IMR-90 (cell line): ENCODE measurements at regions not wholly inside any gene's neighbourhood (a gene's known extent, or its start where the extent isn't known, plus 50 kb on each side); places are given as distances from the start of the nearest gene placed in this dataset.

Experiments used
- ATAC-seq: fragments of 200-7000 bp; cut with Tn5 transposase; 2 replicates; pipeline ENCODE4 v1.9.1; 2020; ENCODE audit warnings: low read depth, mild to moderate bottlenecking, moderate library complexity
- BruUV-seq: library from RNA; stranded (reverse); fragments of 400-500 nt; replicated peaks from 2 replicates; lab custom pipeline; 2021; lab: Mats Ljungman, UMichigan
- CTCF ChIA-PET: fragments of 300-600 bp; formaldehyde crosslinking; extraction: SDS; loops from one replicate; lab custom pipeline; 2021; ENCODE audit warnings: antibody characterized with exemption; lab: Yijun Ruan, JAX
- POLR2A ChIA-PET: fragments of 300-600 bp; sonication (Branson Sonifier 250); formaldehyde crosslinking; loops from one replicate; lab custom pipeline; 2022; ENCODE audit warnings: antibody characterized with exemption; ENCODE audit not compliant: unreplicated experiment; lab: Charles Lee
- DNase-seq: peaks from one replicate; pipeline ENCODE4 v3.0.0; 2013
- H2AFZ ChIP-seq: replicated peaks from 2 replicates; pipeline ENCODE3; 2013; ENCODE audit warnings: low read length, mild to moderate bottlenecking; ENCODE audit not compliant: poor library complexity
- H2AK5ac ChIP-seq: 2 replicates; pipeline ENCODE4 v1.6.1; 2013; ENCODE audit warnings: low read depth, low read length, inconsistent platforms
- H2AK9ac ChIP-seq: replicated peaks from 2 replicates; pipeline ENCODE3; 2013; ENCODE audit warnings: mild to moderate bottlenecking, low read depth, low read length, moderate library complexity; ENCODE audit not compliant: poor library complexity
- H2BK120ac ChIP-seq: 2 replicates; pipeline ENCODE4 v1.6.1; 2013; ENCODE audit warnings: low read depth, low read length, inconsistent platforms
- H2BK15ac ChIP-seq: 3 replicates; pipeline ENCODE4 v1.6.1; 2013; ENCODE audit warnings: low read depth, low read length, inconsistent platforms
- H2BK20ac ChIP-seq: 2 replicates; pipeline ENCODE4 v1.6.1; 2013; ENCODE audit warnings: low read depth, mild to moderate bottlenecking, inconsistent platforms, low read length, moderate library complexity
- H2BK5ac ChIP-seq: 2 replicates; pipeline ENCODE4 v1.6.1; 2013; ENCODE audit warnings: mild to moderate bottlenecking, low read depth, low read length, inconsistent platforms; ENCODE audit not compliant: poor library complexity, severe bottlenecking
- H3K14ac ChIP-seq: replicated peaks from 2 replicates; pipeline ENCODE4 v1.6.1; 2013; ENCODE audit warnings: low read depth, low read length, inconsistent platforms
- H3K18ac ChIP-seq: 2 replicates; pipeline ENCODE4 v1.6.1; 2013; ENCODE audit warnings: low read depth, low read length, control low read depth
- H3K23ac ChIP-seq: 2 replicates; pipeline ENCODE4 v1.6.1; 2013; ENCODE audit warnings: low read depth, low read length, inconsistent platforms
- H3K27ac ChIP-seq: 2 replicates; pipeline ENCODE4 v1.5.1; 2013; ENCODE audit warnings: mild to moderate bottlenecking, control low read depth, low read length; ENCODE audit not compliant: insufficient read depth
- H3K27me3 ChIP-seq: 2 replicates; pipeline ENCODE4 v1.6.1; 2013; ENCODE audit warnings: low read length; ENCODE audit not compliant: control insufficient read depth, insufficient read depth
- H3K36me3 ChIP-seq: 2 replicates; pipeline ENCODE4 v1.6.1; 2013; ENCODE audit warnings: low read length, mixed read lengths; ENCODE audit not compliant: control insufficient read depth, insufficient read depth
- H3K4ac ChIP-seq: 2 replicates; pipeline ENCODE4 v1.6.1; 2013; ENCODE audit warnings: low read depth, low read length, inconsistent platforms
- H3K4me1 ChIP-seq: 2 replicates; pipeline ENCODE4 v1.6.1; 2013; ENCODE audit warnings: low read length, mixed read lengths; ENCODE audit not compliant: control insufficient read depth, insufficient read depth
- H3K4me2 ChIP-seq: 2 replicates; pipeline ENCODE4 v1.6.1; 2013; ENCODE audit warnings: low read depth, mild to moderate bottlenecking, control low read depth, low read length, moderate library complexity
- H3K4me3 ChIP-seq: 2 replicates; pipeline ENCODE4 v1.5.1; 2013; ENCODE audit warnings: low read depth, mild to moderate bottlenecking, control low read depth, low read length, moderate library complexity; ENCODE audit not compliant: insufficient read depth
- H3K56ac ChIP-seq: 2 replicates; pipeline ENCODE4 v1.6.1; 2013; ENCODE audit warnings: low read length, inconsistent platforms; ENCODE audit not compliant: insufficient read depth; ENCODE audit errors: extremely low read depth
- H3K79me1 ChIP-seq, 2 experiments: 2 replicates each; pipeline ENCODE4 v1.6.1; 2013; ENCODE audit warnings: low read length in 2 of 2, inconsistent platforms in 1 of 2, low read depth in 1 of 2
- H3K9ac ChIP-seq: 2 replicates; pipeline ENCODE4 v1.6.1; 2013; ENCODE audit warnings: low read depth, low read length, control low read depth
- H3K9me1 ChIP-seq: 2 replicates; pipeline ENCODE4 v1.6.1; 2013; ENCODE audit warnings: low read length, inconsistent platforms; ENCODE audit not compliant: insufficient read depth
- H3K9me3 ChIP-seq: 2 replicates; pipeline ENCODE4 v1.6.1; 2013; ENCODE audit warnings: low read length; ENCODE audit not compliant: control insufficient read depth, insufficient read depth
- H4K20me1 ChIP-seq: 2 replicates; pipeline ENCODE4 v1.6.1; 2013; ENCODE audit warnings: low read length, inconsistent platforms; ENCODE audit not compliant: insufficient read depth
- H4K5ac ChIP-seq: 2 replicates; pipeline ENCODE4 v1.6.1; 2013; ENCODE audit warnings: mild to moderate bottlenecking, low read depth, low read length, control low read depth
- H4K8ac ChIP-seq, 2 experiments: 2 replicates each; pipeline ENCODE4 v1.6.1; 2013; ENCODE audit warnings: low read depth in 2 of 2, low read length in 2 of 2, control low read depth in 1 of 2, inconsistent platforms in 1 of 2
- H4K91ac ChIP-seq: 2 replicates; pipeline ENCODE4 v1.6.1; 2013; ENCODE audit warnings: low read depth, low read length, inconsistent platforms; ENCODE audit not compliant: insufficient read depth
- BHLHE40 ChIP-seq: fragments of 150-350 bp; IDR thresholded peaks from 2 replicates; pipeline ENCODE4 v1.6.1; 2016; ENCODE audit warnings: mild to moderate bottlenecking, low read depth, low read length
- CEBPB ChIP-seq: IDR thresholded peaks from 2 replicates; pipeline ENCODE4 v1.6.1; 2012; ENCODE audit warnings: low read depth, low read length, improper control_type of control experiment
- CHD1 ChIP-seq: IDR thresholded peaks from 2 replicates; pipeline ENCODE4 v1.6.1; 2012; ENCODE audit warnings: low read depth, low read length, improper control_type of control experiment
- FOS ChIP-seq: fragments of 150-350 bp; IDR thresholded peaks from 2 replicates; pipeline ENCODE4 v1.6.1; 2016; ENCODE audit warnings: low read depth, low read length
- MAFK ChIP-seq: IDR thresholded peaks from 2 replicates; pipeline ENCODE4 v1.6.1; 2012; ENCODE audit warnings: low read depth, low read length, improper control_type of control experiment
- MAZ ChIP-seq: IDR thresholded peaks from 2 replicates; pipeline ENCODE4 v1.6.1; 2012; ENCODE audit warnings: low read depth, mild to moderate bottlenecking, low read length, improper control_type of control experiment, moderate library complexity, borderline replicate concordance
- MXI1 ChIP-seq: IDR thresholded peaks from 2 replicates; pipeline ENCODE4 v1.6.1; 2012; ENCODE audit warnings: low read depth, mild to moderate bottlenecking, low read length, moderate library complexity, borderline replicate concordance
- NFE2L2 ChIP-seq: fragments of 150-350 bp; IDR thresholded peaks from 2 replicates; pipeline ENCODE4 v1.6.1; 2016; ENCODE audit warnings: low read depth, mild to moderate bottlenecking, low read length
- POLR2A ChIP-seq: IDR thresholded peaks from 2 replicates; pipeline ENCODE4 v1.6.1; 2012; ENCODE audit warnings: mild to moderate bottlenecking, low read depth, low read length
- RAD21 ChIP-seq: IDR thresholded peaks from 2 replicates; pipeline ENCODE4 v1.6.1; 2012; ENCODE audit warnings: low read length, improper control_type of control experiment
- RCOR1 ChIP-seq: IDR thresholded peaks from 2 replicates; pipeline ENCODE4 v1.6.1; 2012; ENCODE audit warnings: mild to moderate bottlenecking, low read length, improper control_type of control experiment; ENCODE audit not compliant: insufficient replicate concordance
- RFX5 ChIP-seq: IDR thresholded peaks from 2 replicates; pipeline ENCODE4 v1.8.0; 2012; ENCODE audit warnings: low read depth, mild to moderate bottlenecking, low read length, moderate library complexity
- SMC3 ChIP-seq: fragments of 150-350 bp; IDR thresholded peaks from 2 replicates; pipeline ENCODE4 v1.6.1; 2016; ENCODE audit warnings: low read depth, mild to moderate bottlenecking, antibody characterized with exemption, low read length, moderate library complexity
- WGBS, 2 experiments: methylation state at CpG; one replicate each; pipeline versions ENCODE4 v1.1.5 to v1.1.7; 2013; ENCODE audit warnings: missing lambda C conversion rate in 2 of 2; ENCODE audit not compliant: insufficient read length in 1 of 2; ENCODE audit errors: extremely low coverage in 2 of 2; 5-methylcytosine and 5-hydroxymethylcytosine counted together
- dilution Hi-C: fragments of 300-500 bp; cut with HindIII; formaldehyde crosslinking; loops from one replicate; pipeline ENCODE4 v1.14.3; 2018; ENCODE audit warnings: low sequenced_read_pairs; ENCODE audit not compliant: unreplicated experiment
- in situ Hi-C: fragments of 300-500 bp; cut with MboI; formaldehyde crosslinking; loops from 3 replicates; pipeline ENCODE4 v1.14.3; 2019; ENCODE audit warnings: low sequenced_read_pairs, inconsistent platforms, mixed read lengths
- intact Hi-C: fragments of 100-400 bp; cut with micrococcal nuclease; formaldehyde crosslinking; loops from 2 replicates; pipeline ENCODE4 v1.10.0; 2022
- TF ChIP-seq, protein P1 (sequence below): fragments of 150-350 bp; IDR thresholded peaks from 2 replicates; pipeline ENCODE4 v1.6.1; 2016; ENCODE audit warnings: low read depth, mild to moderate bottlenecking, low read length, moderate library complexity, borderline replicate concordance
- TF ChIP-seq, protein P2 (sequence below): conservative IDR thresholded peaks from 2 replicates; pipeline ENCODE4 v1.5.1; 2012; ENCODE audit warnings: mild to moderate bottlenecking, low read depth, low read length, improper control_type of control experiment

DNA sequence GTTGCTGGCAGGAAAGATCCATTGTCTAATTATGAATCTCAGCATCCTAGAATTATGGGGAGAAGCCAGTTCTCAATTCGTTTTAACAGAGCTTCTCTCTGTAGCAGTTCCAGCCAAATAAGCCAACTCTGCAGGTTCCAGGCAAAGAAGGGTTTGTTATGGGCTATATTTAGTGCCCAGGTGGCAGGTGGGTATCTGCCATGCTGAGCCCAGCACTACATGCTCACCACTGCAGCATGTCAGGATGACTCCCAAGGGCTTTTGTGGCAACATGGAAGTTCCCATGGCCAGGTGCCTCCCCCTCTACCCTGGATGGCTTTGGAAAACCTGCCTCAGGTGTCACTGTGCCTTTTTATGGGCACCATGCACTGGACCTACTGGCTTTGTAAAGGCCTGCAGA is 74.5 kb upstream of the KCNK12 start:
- no TSS peak for BruUV-seq
- ChIA-PET POLR2A (no interaction called here), CTCF (no interaction called here)
- Histone ChIP-seq H2AK9ac (no peak overlapping the region), H2BK5ac (no peak overlapping the region), H2BK15ac (no peak overlapping the region), H2BK20ac (no peak overlapping the region), H4K91ac (no peak overlapping the region), H3K18ac (no peak overlapping the region), H3K4me2 (no peak overlapping the region), H3K36me3 (no peaks in the 10 kb centered on the region), H3K4me3 (no peak overlapping the region), H3K23ac (no peak overlapping the region), H2AK5ac (no peak overlapping the region), H3K14ac (no peak overlapping the region), H3K27ac (no peak overlapping the region), H3K9ac (no peak overlapping the region), H4K5ac (no peak overlapping the region), H3K9me1 (no peaks in the 10 kb centered on the region), H3K9me3 (no peaks in the 10 kb centered on the region; the same call in 1 of the 2 replicates), H3K79me1 (no peaks in the 10 kb centered on the region), H4K8ac (no peak overlapping the region), H2BK120ac (no peak overlapping the region), H2AFZ (no peak overlapping the region), H3K56ac (no peak overlapping the region), H3K27me3 (peaks cover 12% of the 10 kb centered on the region), H3K4ac (no peak overlapping the region), H3K4me1 (no peaks in the 10 kb centered on the region), H4K20me1 (no peaks in the 10 kb centered on the region)
- dilution Hi-C loops (no loop called here), intact Hi-C loops (no loop called here), in situ Hi-C loops (no loop called here)
- WGBS, 2 experiments: 33% methylated on average over 1 of the region's 1 CpG; no CpG with 5 or more reads in 1 of the 2 experiments
- DNase-seq (no peak), ATAC-seq (no peak)
- TF ChIP-seq CEBPB (no peak), RFX5 (no peak), NFE2L2 (no peak), FOS (no peak), MAFK (no peak), POLR2A (no peak), RAD21 (no peak), BHLHE40 (no peak), SMC3 (no peak), MXI1 (no peak), MAZ (no peak), RCOR1 (no peak), CHD1 (no peak)
- TF ChIP-seq, protein P1, sequence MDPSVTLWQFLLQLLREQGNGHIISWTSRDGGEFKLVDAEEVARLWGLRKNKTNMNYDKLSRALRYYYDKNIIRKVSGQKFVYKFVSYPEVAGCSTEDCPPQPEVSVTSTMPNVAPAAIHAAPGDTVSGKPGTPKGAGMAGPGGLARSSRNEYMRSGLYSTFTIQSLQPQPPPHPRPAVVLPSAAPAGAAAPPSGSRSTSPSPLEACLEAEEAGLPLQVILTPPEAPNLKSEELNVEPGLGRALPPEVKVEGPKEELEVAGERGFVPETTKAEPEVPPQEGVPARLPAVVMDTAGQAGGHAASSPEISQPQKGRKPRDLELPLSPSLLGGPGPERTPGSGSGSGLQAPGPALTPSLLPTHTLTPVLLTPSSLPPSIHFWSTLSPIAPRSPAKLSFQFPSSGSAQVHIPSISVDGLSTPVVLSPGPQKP: no peak
- TF ChIP-seq, protein P2, sequence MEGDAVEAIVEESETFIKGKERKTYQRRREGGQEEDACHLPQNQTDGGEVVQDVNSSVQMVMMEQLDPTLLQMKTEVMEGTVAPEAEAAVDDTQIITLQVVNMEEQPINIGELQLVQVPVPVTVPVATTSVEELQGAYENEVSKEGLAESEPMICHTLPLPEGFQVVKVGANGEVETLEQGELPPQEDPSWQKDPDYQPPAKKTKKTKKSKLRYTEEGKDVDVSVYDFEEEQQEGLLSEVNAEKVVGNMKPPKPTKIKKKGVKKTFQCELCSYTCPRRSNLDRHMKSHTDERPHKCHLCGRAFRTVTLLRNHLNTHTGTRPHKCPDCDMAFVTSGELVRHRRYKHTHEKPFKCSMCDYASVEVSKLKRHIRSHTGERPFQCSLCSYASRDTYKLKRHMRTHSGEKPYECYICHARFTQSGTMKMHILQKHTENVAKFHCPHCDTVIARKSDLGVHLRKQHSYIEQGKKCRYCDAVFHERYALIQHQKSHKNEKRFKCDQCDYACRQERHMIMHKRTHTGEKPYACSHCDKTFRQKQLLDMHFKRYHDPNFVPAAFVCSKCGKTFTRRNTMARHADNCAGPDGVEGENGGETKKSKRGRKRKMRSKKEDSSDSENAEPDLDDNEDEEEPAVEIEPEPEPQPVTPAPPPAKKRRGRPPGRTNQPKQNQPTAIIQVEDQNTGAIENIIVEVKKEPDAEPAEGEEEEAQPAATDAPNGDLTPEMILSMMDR: no peak
